Left colon (tissue), 2 donors: ENCODE measurements at regions not wholly inside any gene's neighbourhood (a gene's known extent, or its start where the extent isn't known, plus 50 kb on each side); places are given as distances from the start of the nearest gene placed in this dataset.

Experiments
- ATAC-seq: fragments of 200-7000 bp; cut with Tn5 transposase; one replicate; pipeline ENCODE4 v1.9.1; 2020; ENCODE audit warnings: mild to moderate bottlenecking, moderate library complexity
- DNase-seq, 2 donors: peaks; one replicate each; pipeline ENCODE4 v3.0.0-alpha.2; 2020
- intact Hi-C, 2 donors: fragments of 100-400 bp; cut with DNase I in 1 of 2; cut with micrococcal nuclease in 1 of 2; formaldehyde crosslinking; loops; one replicate each; pipeline versions ENCODE4 v1.11.2 to v1.14.0; 2022; cut with DNase I, micrococcal nuclease
- donor health status: DM: no; HTN: no; CAD: no.
- donor health status: DM: yes; HTN: yes; CAD: no.

- intact Hi-C loops, result no loop called here
- ATAC-seq (no peak), DNase-seq (no peak)
Observed at GRCh38 chr18:33898427-33898826, 320.4 kb downstream of the ASXL3 start.

GRCh38 chr18:33878213-33878612, 300.2 kb downstream of the ASXL3 start:
- ATAC-seq (no peak), DNase-seq (no peak)
- intact Hi-C loops, result no loop called here

- peak; percentile 99 for ATAC-seq
- DNase-seq, result no peak
- intact Hi-C loops, result no loop called here
Observed at GRCh38 chr18:33875029-33875565, 297.1 kb downstream of the ASXL3 start.

- intact Hi-C loops, result no loop called here
- DNase-seq, result no peak
- ATAC-seq, result no peak
Observed at GRCh38 chr18:33873112-33873511, 295.1 kb downstream of the ASXL3 start.

GRCh38 chr18:33871363-33872025, 293.5 kb downstream of the ASXL3 start:
- ATAC-seq, result no peak
- intact Hi-C loops, result no loop called here

GRCh38 chr18:33870059-33870458, 292.0 kb downstream of the ASXL3 start:
- intact Hi-C loops, result no loop called here
- ATAC-seq (no peak), DNase-seq (no peak)

More at GRCh38 chr18:33871363-33872025, 293.5 kb downstream of the ASXL3 start:
- DNase-seq, result no peak

- intact Hi-C loops, result no loop called here
- ATAC-seq, result no peak
- DNase-seq, result no peak
Observed at GRCh38 chr18:33866386-33866785, 288.4 kb downstream of the ASXL3 start.

GRCh38 chr18:33863912-33864311, 285.9 kb downstream of the ASXL3 start:
- intact Hi-C loops, result no loop called here
- DNase-seq, result no peak
- no peak for ATAC-seq

- ATAC-seq (no peak), DNase-seq (no peak)
- intact Hi-C loops, result no loop called here
Observed at GRCh38 chr18:33854827-33855139, 276.8 kb downstream of the ASXL3 start.

- DNase-seq, result no peak
- intact Hi-C loops, result no loop called here
- ATAC-seq, result no peak
Observed at GRCh38 chr18:33854086-33854826, 276.2 kb downstream of the ASXL3 start.

GRCh38 chr18:33853187-33853586, 275.2 kb downstream of the ASXL3 start:
- no peak for ATAC-seq
- no peak for DNase-seq
- intact Hi-C loops, result no loop called here

GRCh38 chr18:33851546-33852078, 273.6 kb downstream of the ASXL3 start:
- intact Hi-C loops, result no loop called here
- ATAC-seq (no peak), DNase-seq (no peak)

- ATAC-seq (no peak), DNase-seq (no peak)
- intact Hi-C loops, result no loop called here
Observed at GRCh38 chr18:33849731-33850130, 271.7 kb downstream of the ASXL3 start.

GRCh38 chr18:33844232-33844631, 266.2 kb downstream of the ASXL3 start:
- ATAC-seq (no peak), DNase-seq (no peak)
- intact Hi-C loops, result no loop called here

GRCh38 chr18:33841221-33841967, 263.4 kb downstream of the ASXL3 start:
- DNase-seq, result no peak
- intact Hi-C loops, result no loop called here
- ATAC-seq, result no peak

- ATAC-seq, result peak; percentile 60
- intact Hi-C loops, result no loop called here
- no peak for DNase-seq
Observed at GRCh38 chr18:33840212-33840593, 262.2 kb downstream of the ASXL3 start.

- intact Hi-C loops, result no loop called here
- DNase-seq, result peak; percentile 39 to 51
- peak; percentile 86 for ATAC-seq
Observed at GRCh38 chr18:33839452-33840211, 261.6 kb downstream of the ASXL3 start.

- DNase-seq (no peak), ATAC-seq (no peak)
- intact Hi-C loops, result no loop called here
Observed at GRCh38 chr18:33838054-33838453, 260.0 kb downstream of the ASXL3 start.

- intact Hi-C loops, result no loop called here
- ATAC-seq (no peak), DNase-seq (no peak)
Observed at GRCh38 chr18:33837191-33837590, 259.2 kb downstream of the ASXL3 start.
